ENCODE measurements at regions not wholly inside any gene's neighbourhood (a gene's known extent, or its start where the extent isn't known, plus 50 kb on each side); places are given as distances from the start of the nearest gene placed in this dataset.

DNA sequence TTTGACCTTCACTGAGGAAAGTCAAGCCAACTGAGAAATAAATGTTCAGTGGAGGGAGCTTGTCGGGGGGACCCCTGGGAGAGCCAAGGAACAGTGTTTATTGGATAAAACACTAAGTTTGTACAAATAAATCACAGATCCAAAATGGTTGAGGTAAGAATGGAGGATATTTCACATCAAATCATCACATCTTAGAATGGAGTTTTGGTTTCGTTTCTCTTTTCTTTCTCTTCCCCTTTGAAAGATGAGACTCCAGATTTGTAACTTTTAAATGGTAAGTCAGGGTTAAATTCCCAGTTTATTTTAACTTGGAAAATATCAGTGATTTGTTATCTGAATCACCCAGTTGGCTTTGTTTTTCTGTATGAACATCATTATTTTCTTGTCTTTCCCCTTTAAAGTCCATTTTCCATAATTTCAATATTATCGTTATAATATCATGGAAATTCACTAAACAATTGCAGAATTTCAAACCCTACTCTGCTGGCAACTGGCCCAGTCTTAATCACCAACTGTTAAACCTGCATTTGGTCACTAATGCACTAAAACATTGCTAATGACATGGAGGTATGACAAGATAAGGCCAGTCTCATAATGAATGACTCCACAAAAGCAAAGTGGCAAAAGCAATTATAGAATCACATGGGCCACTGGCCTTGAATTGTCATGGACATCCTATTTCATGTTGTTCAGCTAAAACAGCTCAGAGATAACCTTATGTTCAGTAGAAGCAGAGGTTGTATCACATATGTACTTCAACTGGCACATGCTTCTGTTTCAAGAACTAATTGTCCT lies 295.1 kb downstream of the SHOX2 start:
- Histone ChIP-seq H2AFZ (ENCODE audit: low read depth, low read length) (no peak overlapping the region), H3F3A (ENCODE audit: insufficient read depth, low read length, poor library complexity, severe bottlenecking) (no peaks in the 10 kb centered on the region), H3K9ac (ENCODE audit: low read length) (no peak overlapping the region), H3K4me2 (ENCODE audit: low read length) (no peak overlapping the region), H3K79me2 (replicated peaks; ENCODE audit: insufficient read depth, low read length) (no peaks in the 10 kb centered on the region), H4K20me1 (ENCODE audit: insufficient read depth) (no peaks in the 10 kb centered on the region), H3K9me2 (ENCODE audit: insufficient read depth, low read length) (no peaks in the 10 kb centered on the region), H3K27ac (ENCODE audit: low read length) (no peak overlapping the region), H3K27me3 (ENCODE audit: insufficient read depth, low read depth, low read length) (no peaks in the 10 kb centered on the region), H3K4me3 (ENCODE audit: low read length) (no peak overlapping the region), H3K9me3 (ENCODE audit: low read length) (no peaks in the 10 kb centered on the region), H3K36me3 (ENCODE audit: insufficient read depth, low read length) (no peaks in the 10 kb centered on the region)
- TF ChIP-seq POLR2AphosphoS5 (IDR thresholded peaks at IDR 0.05) (no peak), EZH2 (IDR thresholded peaks at IDR 0.05; ENCODE audit: borderline replicate concordance, insufficient read depth, low read length, poor library complexity, severe bottlenecking) (no peak), EP300 (conservative IDR thresholded peaks at IDR 0.05; ENCODE audit: poor library complexity, severe bottlenecking) (no peak), MXI1 (conservative IDR thresholded peaks at IDR 0.05; ENCODE audit: poor library complexity, severe bottlenecking) (no peak), TAF1 (IDR thresholded peaks at IDR 0.05; ENCODE audit: low read depth) (no peak), RAD21 (conservative IDR thresholded peaks at IDR 0.05) (no peak), SMC3 (conservative IDR thresholded peaks at IDR 0.05; ENCODE audit: poor library complexity) (no peak)
- TF ChIP-seq, protein P1, sequence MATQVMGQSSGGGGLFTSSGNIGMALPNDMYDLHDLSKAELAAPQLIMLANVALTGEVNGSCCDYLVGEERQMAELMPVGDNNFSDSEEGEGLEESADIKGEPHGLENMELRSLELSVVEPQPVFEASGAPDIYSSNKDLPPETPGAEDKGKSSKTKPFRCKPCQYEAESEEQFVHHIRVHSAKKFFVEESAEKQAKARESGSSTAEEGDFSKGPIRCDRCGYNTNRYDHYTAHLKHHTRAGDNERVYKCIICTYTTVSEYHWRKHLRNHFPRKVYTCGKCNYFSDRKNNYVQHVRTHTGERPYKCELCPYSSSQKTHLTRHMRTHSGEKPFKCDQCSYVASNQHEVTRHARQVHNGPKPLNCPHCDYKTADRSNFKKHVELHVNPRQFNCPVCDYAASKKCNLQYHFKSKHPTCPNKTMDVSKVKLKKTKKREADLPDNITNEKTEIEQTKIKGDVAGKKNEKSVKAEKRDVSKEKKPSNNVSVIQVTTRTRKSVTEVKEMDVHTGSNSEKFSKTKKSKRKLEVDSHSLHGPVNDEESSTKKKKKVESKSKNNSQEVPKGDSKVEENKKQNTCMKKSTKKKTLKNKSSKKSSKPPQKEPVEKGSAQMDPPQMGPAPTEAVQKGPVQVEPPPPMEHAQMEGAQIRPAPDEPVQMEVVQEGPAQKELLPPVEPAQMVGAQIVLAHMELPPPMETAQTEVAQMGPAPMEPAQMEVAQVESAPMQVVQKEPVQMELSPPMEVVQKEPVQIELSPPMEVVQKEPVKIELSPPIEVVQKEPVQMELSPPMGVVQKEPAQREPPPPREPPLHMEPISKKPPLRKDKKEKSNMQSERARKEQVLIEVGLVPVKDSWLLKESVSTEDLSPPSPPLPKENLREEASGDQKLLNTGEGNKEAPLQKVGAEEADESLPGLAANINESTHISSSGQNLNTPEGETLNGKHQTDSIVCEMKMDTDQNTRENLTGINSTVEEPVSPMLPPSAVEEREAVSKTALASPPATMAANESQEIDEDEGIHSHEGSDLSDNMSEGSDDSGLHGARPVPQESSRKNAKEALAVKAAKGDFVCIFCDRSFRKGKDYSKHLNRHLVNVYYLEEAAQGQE (IDR thresholded peaks at IDR 0.05; ENCODE audit: borderline replicate concordance): no peak
- TF ChIP-seq, protein P2, sequence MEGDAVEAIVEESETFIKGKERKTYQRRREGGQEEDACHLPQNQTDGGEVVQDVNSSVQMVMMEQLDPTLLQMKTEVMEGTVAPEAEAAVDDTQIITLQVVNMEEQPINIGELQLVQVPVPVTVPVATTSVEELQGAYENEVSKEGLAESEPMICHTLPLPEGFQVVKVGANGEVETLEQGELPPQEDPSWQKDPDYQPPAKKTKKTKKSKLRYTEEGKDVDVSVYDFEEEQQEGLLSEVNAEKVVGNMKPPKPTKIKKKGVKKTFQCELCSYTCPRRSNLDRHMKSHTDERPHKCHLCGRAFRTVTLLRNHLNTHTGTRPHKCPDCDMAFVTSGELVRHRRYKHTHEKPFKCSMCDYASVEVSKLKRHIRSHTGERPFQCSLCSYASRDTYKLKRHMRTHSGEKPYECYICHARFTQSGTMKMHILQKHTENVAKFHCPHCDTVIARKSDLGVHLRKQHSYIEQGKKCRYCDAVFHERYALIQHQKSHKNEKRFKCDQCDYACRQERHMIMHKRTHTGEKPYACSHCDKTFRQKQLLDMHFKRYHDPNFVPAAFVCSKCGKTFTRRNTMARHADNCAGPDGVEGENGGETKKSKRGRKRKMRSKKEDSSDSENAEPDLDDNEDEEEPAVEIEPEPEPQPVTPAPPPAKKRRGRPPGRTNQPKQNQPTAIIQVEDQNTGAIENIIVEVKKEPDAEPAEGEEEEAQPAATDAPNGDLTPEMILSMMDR (IDR thresholded peaks at IDR 0.05; ENCODE audit: poor library complexity, severe bottlenecking): no peak

DNA sequence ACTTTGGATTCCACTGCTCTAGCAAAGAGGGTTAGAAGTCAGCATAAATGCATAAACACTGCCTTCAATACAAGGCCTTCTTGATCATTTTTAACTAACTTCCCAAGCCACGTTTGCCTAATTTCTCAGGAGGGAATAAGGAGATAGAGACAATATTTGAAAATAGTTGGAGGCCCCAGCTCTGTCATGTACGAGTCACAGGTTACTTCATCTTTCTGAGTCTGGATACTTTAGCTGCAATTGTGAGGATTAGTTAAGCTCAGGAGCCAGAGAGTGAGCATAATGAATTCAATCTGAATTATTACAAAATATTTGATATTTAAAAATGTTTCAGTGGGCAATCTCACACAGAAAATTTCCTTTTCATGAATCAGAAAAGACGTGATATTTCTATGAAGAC lies 298.9 kb downstream of the SHOX2 start:
- TF ChIP-seq SMC3 (conservative IDR thresholded peaks at IDR 0.05; ENCODE audit: poor library complexity) (no peak), RAD21 (conservative IDR thresholded peaks at IDR 0.05) (no peak), MXI1 (conservative IDR thresholded peaks at IDR 0.05; ENCODE audit: poor library complexity, severe bottlenecking) (no peak), POLR2AphosphoS5 (IDR thresholded peaks at IDR 0.05) (no peak), EP300 (conservative IDR thresholded peaks at IDR 0.05; ENCODE audit: poor library complexity, severe bottlenecking) (no peak), EZH2 (IDR thresholded peaks at IDR 0.05; ENCODE audit: borderline replicate concordance, insufficient read depth, low read length, poor library complexity, severe bottlenecking) (no peak)
- Histone ChIP-seq H4K20me1 (ENCODE audit: insufficient read depth) (no peaks in the 10 kb centered on the region), H3K27ac (ENCODE audit: low read length) (no peak overlapping the region), H3K9ac (ENCODE audit: low read length) (no peak overlapping the region), H3K9me3 (ENCODE audit: low read length) (no peaks in the 10 kb centered on the region), H3K79me2 (replicated peaks; ENCODE audit: insufficient read depth, low read length) (no peaks in the 10 kb centered on the region), H3K27me3 (ENCODE audit: insufficient read depth, low read depth, low read length) (no peaks in the 10 kb centered on the region), H3K9me2 (ENCODE audit: insufficient read depth, low read length) (no peaks in the 10 kb centered on the region), H3K4me2 (ENCODE audit: low read length) (no peak overlapping the region), H3F3A (ENCODE audit: insufficient read depth, low read length, poor library complexity, severe bottlenecking) (no peaks in the 10 kb centered on the region), H2AFZ (ENCODE audit: low read depth, low read length) (no peak overlapping the region), H3K4me3 (ENCODE audit: low read length) (no peak overlapping the region), H3K36me3 (ENCODE audit: insufficient read depth, low read length) (no peaks in the 10 kb centered on the region)
